Stimulated activated CD8-positive, alpha-beta memory T cell treated with anti-CD3 and anti-CD28 coated beads, Interleukin-2, amount 100 ng/mL, for 48 hours (primary cell): ENCODE measurements at regions not wholly inside any gene's neighbourhood (a gene's known extent, or its start where the extent isn't known, plus 50 kb on each side); places are given as distances from the start of the nearest gene placed in this dataset.
"Not testable (repeated sequence)": the region's sequence is repeated elsewhere in the genome, so short reads cannot be mapped to it uniquely, and the experiment has no call there.

Experiments used
- DNase-seq, 2 donors: peaks; one replicate each; pipeline ENCODE4 v3.0.0-alpha.2; 2020; ENCODE audit warnings: low read depth in 2 of 2

- DNase-seq = no peak
Measured at GRCh38 chr7:109460296-109460695, 890.6 kb downstream of the DNAJB9 start.

GRCh38 chr7:109462171-109462570, 892.5 kb downstream of the DNAJB9 start:
- no peak for DNase-seq

- not testable (repeated sequence) for DNase-seq
Measured at GRCh38 chr7:109467729-109468128, 898.1 kb downstream of the DNAJB9 start.

GRCh38 chr7:109473172-109473571, 903.5 kb downstream of the DNAJB9 start:
- no peak for DNase-seq

GRCh38 chr7:109476409-109476808, 906.7 kb downstream of the DNAJB9 start:
- no peak for DNase-seq

- DNase-seq = no peak
Measured at GRCh38 chr7:109479388-109479787, 909.7 kb downstream of the DNAJB9 start.

- DNase-seq = not testable (repeated sequence)
Measured at GRCh38 chr7:109490607-109491006, 920.9 kb downstream of the DNAJB9 start.

GRCh38 chr7:109497053-109497452, 927.4 kb downstream of the DNAJB9 start:
- no peak for DNase-seq

GRCh38 chr7:109498131-109498530, 928.5 kb downstream of the DNAJB9 start:
- no peak for DNase-seq

- no peak for DNase-seq
Measured at GRCh38 chr7:109503421-109503820, 933.7 kb downstream of the DNAJB9 start.

- DNase-seq = no peak
Measured at GRCh38 chr7:109522585-109522984, 952.9 kb downstream of the DNAJB9 start.

GRCh38 chr7:109527833-109528232, 958.2 kb downstream of the DNAJB9 start:
- DNase-seq = no peak

- no peak for DNase-seq
Measured at GRCh38 chr7:109529712-109530111, 960.0 kb downstream of the DNAJB9 start.

- DNase-seq = no peak
Measured at GRCh38 chr7:109532262-109532992, 962.8 kb downstream of the DNAJB9 start.

GRCh38 chr7:109545686-109546085, 976.0 kb downstream of the DNAJB9 start:
- no peak for DNase-seq

GRCh38 chr7:109549471-109550193, 980.0 kb downstream of the DNAJB9 start:
- no peak for DNase-seq

- DNase-seq = no peak
Measured at GRCh38 chr7:109552017-109552416, 982.3 kb downstream of the DNAJB9 start.

- DNase-seq = no peak
Measured at GRCh38 chr7:109577265-109577664, 1007.6 kb downstream of the DNAJB9 start.

GRCh38 chr7:109579901-109580300, 1010.2 kb downstream of the DNAJB9 start:
- no peak for DNase-seq

GRCh38 chr7:109582211-109582610, 1012.5 kb downstream of the DNAJB9 start:
- no peak for DNase-seq

GRCh38 chr7:109596948-109597347, 1027.3 kb downstream of the DNAJB9 start:
- DNase-seq = not testable (repeated sequence)

GRCh38 chr7:109611656-109612055, 1042.0 kb downstream of the DNAJB9 start:
- DNase-seq = no peak

GRCh38 chr7:109616551-109617069, 1046.9 kb downstream of the DNAJB9 start:
- no peak for DNase-seq
